NCI-H2029 (cell line): ENCODE measurements at regions not wholly inside any gene's neighbourhood (a gene's known extent, or its start where the extent isn't known, plus 50 kb on each side); places are given as distances from the start of the nearest gene placed in this dataset.
"Not testable (repeated sequence)": the region's sequence is repeated elsewhere in the genome, so short reads cannot be mapped to it uniquely, and the experiment has no call there.

Experiments used
- DNase-seq: peaks from one replicate; lab custom pipeline; 2025; lab: John Stamatoyannopoulos, UW

DNA sequence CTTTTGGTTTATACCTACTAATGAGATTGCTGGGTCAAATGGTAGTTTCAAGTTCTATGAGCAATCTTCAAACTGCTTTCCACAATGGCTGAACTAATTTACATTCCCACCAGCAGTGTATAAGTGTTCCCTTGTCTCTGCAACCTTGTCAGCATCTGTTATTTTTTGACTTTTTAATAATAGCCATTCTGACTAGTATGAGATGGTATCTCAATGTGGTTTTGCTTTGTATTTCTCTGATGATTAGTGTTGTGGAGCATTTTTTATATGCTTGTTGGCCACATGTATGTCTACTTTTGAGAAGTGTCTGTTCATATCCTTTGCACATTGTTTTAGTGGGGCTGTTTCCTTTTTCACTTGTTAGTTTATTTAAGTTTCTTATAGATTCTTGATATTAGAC, 449.3 kb upstream of the ATP11B start:
- not testable (repeated sequence) for DNase-seq

DNA sequence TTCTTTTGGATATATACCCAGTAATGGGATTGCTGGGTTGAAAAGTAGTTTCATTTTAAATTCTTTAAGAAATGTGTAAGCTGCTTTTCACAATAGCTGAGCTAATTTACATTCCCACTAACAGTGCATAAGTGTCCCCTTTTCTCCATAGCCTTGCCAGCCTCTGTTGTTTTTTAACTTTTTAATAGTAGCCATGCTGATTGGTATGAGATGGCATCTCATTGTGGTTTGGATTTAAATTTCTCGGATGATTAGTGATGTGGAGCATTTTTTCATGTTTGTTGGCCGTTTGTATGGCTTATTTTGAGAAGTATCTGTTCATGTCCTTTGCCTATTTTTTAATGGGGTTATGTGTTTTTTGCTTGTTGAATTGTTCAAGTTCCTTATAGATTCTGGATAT, 444.3 kb upstream of the ATP11B start:
- no peak for DNase-seq

DNA sequence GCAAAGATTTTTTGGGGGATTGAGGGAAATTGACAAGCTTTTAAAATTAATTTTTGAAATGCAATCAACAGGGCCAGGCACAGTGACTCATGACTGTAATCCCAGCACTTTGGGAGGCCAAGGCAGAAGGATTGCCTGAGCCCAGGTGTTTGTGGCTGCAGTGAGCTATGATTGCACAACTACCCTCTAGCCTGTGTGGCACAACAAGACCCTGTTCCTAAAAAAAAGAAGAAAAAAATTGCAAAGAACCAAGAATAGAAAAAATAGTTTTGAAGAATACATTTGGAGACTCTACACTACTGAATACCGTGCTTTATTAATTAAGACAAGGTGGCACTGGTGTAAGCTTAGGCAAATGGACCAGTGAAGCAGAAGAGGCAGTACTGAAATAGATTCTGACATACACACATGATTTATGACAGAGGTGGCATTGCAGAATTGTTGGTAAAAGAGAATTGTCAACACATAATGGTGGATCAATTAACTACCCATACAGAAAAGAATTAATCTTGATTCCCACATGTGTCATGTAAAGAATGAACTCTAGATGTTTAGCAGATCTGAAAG, 443.3 kb upstream of the ATP11B start:
- DNase-seq, result no peak

DNA sequence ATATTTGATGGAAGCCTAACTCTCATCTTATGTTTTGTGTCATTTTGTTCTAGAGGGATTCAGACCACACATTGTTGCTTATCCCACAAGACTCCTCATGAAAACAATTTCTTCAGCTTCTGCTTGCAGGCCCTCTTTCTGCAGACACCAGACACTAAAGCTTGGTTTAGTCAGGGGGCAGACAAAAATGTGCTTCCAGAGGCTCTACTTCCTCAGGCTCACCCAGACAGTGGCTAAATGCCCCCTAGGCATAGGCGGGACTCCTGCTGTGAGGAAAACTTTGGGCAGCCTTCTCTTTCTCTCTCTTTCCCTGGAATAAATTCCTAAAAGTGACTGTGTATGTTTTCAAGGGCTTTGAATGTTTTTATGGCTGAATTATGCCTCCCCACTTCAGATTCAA, 435.4 kb upstream of the ATP11B start:
- no peak for DNase-seq

DNA sequence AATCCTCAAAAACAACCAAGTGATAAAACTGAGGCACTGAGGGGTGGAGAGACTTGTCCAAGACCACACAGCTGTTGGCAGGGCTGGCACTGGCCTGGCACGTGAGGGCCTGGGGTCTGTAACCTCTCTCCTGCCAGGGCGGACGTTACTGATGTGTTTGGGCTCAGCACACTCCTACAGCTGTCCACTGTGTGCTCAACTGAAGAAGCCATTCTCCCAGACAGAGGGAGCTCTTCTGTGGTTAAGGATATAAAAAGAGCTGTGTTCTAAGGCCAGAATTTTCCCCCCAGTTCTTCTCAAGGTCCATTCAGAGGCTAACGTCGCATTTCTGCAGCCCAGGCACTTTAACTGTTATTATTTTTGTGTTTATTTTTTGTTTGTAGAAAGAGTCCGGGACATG, 429.0 kb upstream of the ATP11B start:
- peak; percentile 25 for DNase-seq

DNA sequence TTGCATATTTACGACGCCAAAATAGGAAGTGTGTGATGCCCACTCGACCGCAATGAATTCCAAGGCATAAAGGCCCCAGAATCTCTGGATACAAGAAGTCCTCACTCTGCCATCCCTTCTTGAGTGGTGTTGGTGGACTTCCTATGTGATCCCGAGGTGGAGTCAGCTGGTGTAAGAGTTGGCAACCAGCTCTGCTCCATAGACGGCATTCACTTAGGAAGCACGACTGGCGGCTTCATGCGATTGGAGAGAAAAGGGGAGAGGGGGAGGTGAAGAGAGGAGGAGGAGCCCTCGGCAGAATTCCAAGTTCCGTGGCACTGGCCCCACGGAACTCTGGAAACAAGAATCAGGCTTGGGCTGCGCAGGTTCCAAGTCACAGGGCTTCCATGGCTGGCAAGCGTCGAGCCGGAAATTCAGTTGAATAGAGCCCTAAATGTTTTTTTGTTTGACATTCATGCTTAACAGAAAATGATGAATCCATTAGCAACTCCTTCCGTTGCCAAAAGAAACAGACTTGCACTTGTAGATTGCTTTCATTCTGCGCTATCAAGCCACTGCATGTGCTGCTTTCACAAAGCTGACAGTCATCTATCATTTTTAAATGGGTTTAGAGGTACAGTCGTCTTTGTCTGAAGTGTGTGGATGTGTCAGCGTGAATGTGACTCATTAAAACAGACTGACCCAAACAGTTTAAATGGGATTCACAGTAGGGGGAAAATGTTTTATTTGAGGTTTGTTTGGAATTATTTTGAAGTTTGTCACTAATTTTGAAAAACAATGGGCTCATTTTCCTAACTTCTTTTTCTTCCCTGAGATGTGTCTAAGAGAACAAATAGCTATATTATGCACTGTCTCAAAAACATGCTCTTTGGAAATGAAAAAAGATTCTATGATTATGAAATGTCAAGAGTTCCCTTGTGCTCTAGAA, 428.3 kb upstream of the ATP11B start:
- DNase-seq, result peak; percentile 99

DNA sequence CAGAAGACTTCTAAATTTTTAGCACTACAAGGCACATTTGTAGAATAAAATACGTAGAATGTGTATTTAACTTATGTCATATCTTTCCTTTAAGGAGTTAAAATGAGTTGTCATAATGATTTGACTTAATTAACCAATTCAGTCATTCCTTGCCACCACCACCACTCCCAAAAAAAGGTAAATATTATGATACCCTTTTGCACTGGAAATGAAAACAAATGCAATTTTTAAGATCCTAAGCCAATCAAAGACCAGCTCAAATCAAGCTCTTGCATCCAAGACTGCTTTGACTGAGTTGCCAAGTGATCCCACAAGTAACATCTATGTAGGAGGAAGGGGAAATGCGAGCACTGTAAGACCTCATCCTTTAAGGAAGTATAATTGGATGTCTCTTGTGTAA, 426.6 kb upstream of the ATP11B start:
- DNase-seq, result no peak

DNA sequence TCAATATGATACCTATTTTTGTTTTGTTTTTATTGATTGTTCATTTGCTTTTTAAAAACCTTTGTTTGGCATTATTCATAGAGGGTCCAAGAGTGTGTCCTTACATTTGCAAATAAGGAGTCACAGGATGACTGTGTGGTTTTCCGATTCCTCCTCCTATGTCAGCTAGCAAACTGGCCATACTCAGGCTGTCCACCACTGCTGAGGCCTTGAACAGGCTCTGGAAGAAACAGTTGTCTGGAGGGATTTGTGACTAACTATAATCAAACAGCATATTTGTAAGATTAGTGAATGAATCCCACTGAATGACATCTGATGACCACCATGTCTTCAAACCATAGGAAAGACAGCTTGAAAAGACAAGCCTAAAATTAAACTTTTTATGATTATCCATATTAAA, 423.4 kb upstream of the ATP11B start:
- DNase-seq, result no peak

DNA sequence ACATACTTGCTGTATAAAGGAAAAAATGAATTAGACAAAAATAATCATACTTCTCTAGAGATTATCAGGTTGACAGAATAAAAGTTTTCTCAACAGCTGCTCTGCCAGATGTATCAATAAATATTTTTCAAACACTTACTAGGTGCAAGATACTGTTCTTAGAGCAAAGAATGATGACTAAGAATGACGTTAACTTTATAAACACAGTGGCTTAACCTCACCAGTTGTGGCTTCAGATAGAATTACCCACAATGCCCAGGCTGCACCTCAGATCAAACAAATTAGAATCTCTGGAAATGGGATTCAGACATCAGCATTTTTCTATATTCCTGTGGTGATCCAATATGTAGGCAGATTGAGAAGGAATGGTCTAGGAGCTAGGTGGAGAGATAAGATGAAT, 422.4 kb upstream of the ATP11B start:
- no peak for DNase-seq

DNA sequence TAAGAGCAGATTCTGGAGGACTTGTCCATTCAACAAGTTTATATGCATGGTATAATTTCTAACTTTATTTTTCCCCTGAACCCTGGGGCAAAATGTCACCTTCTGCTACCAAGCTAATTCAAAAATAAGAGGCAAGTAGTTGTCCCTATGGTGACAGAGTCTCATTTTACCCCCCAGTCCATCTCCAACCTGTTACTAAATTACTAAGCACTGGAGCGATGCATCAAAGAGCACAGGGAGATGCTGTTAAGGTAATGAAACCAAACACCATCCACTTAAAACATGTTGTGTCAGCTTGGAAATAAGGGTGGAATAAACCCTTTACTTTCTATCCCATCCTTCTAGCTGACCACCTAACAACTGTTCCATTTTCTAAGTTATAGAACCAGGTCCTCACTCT, 417.4 kb upstream of the ATP11B start:
- peak; percentile 18 for DNase-seq

DNA sequence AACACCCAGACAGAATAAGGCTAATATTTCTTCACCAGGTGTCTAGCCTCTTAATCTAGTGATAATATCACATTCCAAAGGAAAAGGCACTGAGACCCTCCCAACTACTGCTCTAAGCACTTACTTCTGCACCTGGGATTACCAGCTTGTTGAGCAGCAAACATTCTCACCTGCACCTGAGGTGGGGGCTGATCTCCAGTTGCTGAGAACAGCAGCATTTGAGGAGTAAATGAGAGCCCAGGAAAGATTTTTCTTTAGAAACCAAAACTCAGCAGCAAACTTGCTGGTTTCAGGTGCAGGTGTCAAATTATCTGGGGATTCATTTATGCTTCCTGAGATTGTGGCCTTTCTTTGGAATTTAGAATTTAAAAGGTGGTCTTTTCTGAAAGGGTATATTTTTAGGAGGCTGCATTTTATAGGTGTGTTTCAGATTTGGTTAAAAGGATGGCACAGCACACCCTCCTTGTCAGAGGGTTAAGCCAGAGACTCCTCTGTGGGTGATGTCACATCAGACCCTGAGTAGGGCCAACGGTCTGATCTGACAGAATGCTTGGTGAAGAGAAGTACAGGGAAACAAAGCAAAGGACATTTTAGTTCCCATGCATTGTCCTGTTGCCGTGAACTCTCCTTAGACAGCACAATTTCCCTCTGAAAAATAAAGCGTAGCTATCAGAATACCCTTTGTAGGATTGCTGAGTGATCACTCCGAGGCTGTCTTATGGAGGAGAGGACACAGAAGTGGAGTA, 411.0 kb upstream of the ATP11B start:
- DNase-seq, result no peak

DNA sequence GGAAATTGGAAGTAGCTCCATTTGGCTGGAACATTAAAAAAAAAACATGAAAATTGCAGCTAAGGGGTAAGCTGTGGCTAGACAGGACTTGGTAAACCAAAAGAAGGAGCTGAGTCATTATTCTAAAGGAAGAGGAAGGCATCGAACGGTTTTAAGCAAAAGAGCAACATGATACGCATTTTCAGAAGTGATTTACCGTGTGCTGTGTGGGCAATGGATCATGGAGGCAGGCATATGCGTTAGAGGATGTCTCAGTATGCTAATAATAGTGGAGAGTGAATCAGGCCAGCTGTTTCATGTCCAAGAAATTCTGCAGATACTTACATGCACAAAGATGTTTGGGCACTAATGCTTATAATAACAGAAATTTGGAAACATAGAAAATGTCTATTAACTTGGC, 409.1 kb upstream of the ATP11B start:
- DNase-seq, result no peak

DNA sequence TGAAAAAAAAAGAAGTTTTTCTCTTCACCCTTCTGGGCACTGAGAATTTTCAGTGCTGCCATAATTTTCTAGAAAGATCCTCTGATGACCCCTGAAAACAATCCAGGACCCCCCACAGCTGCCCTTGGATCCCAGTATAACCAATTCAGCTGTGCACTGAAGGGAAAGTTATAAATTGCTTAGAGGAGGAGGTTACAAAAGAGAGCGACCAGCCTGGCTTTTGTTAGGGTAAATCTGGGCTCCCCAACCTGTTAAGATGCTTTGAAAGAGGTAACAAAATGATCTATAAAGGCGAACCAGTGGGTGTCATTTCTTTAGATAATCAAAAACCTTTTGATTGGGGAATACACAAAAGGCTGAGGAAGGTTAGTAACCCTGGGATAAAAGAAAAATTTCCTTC, 407.9 kb upstream of the ATP11B start:
- no peak for DNase-seq

DNA sequence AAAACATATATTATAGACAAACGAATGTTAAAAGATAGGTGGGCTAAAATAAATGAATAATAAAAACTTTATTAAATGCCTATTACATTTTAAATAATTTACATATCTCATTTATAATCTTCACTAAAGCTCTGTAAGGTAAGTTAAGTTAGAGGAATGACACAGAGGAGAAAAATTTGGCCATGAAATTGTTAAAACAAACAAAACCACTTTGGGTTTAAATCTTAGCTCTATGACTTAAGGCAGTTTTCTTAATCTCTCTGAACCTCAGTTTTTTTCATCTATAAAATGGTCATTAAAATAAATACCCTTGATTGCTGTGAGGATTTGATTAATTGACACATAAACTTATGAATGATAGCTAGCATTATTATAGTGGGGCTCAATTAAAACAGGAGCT, 404.8 kb upstream of the ATP11B start:
- DNase-seq, result no peak

DNA sequence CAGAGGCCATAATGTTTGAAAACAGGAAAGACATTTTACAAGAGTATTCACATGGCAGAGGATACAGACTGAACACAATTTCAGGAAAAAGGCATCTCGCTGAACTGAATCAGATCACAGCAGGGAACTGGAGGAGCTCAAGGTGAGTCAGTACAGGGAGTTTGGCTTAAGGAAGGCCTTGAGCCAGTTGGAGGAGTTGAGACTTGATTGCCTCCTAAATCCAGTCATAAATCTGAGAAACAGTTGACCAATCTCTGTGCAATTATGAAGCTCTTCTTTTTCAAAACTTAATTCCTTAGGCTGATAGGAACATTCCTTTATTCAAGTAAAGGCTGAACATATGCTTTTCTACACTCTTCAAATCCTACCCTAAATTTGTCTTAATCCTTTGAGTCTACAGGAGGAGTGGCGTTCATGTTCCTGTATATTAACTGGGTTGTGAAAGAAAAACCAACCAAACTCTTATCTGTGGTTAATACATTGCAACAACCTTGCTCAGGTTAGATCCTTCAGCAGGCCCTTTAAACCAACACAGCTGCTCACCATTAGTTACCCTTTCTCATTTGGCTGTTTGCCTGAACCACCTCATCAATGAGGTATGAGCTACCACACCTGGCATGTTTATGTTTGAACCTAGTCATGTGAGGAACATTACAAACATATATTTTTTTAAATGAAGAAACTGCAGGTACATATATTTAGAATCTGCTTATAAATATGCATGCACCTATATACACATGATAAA, 404.1 kb upstream of the ATP11B start:
- DNase-seq, result peak; percentile 94

DNA sequence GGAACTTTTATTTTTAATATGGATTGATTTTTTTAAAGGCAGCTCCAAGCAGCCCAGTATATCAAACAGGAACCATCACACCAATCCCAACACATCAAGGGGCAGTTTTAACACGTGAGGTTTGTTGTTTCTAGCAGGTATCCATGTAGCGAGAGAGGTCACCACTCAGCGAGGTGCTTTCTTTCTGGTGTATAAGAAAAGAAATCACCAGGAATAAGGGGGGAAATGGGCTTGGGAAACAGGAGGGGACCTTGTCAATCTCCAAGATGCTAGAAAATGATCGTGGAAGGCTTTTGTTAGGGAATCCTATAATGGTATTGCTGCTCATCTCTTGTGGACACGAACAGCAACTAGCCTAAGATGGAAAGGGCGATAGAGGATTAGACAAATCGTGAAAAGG, 402.9 kb upstream of the ATP11B start:
- no peak for DNase-seq

DNA sequence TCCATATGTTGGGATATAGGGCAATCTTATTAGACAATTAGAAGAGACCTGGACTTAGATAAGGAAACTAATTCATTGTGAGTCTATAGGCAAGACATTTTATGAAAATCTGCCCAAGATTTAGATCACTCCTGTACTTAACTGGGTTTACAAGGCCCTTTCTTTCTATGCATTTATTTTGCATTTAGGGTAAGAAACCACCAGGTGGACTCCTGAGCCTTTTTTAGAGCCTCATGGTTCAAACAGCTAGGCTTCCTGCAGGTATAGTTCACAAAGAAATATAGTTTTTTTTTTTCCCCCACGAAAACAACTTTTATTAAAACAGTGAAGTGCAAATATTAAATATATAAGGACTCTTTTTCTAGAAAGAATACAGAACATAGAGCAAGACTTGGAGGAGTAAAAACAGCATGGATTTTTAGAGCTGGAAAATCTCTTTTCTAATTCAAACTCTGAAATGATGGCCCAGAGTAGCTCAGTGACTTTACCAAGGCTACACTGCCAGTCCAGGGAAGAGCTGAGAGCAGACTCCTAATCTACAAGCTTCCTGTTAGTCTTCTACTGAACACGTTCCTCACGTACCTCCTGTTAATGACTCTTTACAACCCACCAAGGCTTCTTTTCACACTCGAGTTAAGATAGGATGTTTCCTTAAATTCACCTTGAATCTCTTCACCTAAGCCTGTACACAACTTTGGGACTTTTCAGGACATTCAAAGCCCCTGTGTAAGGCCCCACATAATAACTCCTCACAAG, 400.9 kb upstream of the ATP11B start:
- DNase-seq, result no peak

DNA sequence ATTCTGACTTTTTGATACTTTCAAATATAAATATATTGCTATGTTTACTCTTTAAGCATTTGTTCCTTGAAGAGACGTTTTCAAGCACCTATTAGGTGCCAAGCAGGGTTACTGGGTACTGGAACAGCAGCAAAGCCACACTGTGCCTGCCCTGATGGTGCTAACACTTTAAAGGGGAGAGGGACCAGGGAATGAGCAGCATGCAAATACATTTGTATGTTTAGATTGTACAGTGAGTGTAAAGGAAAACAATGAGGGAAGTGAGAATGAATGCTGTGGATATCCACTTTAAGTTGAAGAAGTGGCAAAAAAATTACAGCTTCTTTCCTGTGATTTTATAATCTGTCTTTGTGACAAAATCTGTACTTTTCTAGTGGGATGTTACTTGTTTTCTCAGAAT, 400.2 kb upstream of the ATP11B start:
- no peak for DNase-seq

DNA sequence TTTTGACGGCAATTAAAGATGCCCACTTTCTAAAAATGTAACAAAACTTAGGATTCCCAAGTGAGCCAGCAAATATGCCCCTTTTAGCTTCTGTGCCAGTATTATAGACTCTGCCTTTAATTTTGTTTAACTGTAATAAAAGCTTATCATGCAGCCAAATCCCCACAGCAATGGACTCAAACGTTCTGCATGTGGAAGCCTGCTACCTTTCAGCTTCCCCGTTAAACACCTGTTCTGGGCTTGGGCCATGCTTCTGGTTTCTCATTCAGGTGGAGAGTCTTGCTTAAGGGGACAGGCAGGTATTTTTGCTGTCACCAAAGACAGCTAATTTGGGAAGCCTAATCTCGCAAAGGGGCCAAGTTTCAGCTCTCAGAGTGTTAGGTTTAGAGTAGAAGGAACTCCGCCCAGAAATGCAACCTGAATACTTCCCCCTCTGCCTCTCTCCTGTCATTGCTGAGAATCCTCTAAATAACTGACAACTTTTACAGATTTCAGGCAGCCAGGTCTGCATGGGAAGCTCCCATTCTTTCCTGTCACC, 399.4 kb upstream of the ATP11B start:
- DNase-seq, result peak; percentile 35

DNA sequence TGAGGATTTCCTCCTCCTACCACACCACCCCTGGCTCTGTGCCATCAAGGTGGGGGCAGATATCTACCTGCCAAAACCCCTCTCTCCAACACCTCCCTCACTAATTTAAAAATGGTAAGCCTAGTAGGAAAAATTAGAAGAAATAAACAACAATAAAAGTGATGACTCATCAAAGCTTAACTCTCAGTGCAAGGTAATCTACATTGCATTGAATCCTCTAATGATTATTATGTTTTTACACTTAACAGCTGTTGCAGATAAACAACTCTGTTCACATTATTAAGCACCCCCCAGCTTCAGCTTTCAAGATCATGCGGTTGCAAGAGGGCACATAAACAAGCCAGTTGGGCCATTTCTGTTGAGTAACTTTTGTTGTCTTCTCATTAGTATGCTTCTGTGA, 396.1 kb upstream of the ATP11B start:
- DNase-seq, result no peak

DNA sequence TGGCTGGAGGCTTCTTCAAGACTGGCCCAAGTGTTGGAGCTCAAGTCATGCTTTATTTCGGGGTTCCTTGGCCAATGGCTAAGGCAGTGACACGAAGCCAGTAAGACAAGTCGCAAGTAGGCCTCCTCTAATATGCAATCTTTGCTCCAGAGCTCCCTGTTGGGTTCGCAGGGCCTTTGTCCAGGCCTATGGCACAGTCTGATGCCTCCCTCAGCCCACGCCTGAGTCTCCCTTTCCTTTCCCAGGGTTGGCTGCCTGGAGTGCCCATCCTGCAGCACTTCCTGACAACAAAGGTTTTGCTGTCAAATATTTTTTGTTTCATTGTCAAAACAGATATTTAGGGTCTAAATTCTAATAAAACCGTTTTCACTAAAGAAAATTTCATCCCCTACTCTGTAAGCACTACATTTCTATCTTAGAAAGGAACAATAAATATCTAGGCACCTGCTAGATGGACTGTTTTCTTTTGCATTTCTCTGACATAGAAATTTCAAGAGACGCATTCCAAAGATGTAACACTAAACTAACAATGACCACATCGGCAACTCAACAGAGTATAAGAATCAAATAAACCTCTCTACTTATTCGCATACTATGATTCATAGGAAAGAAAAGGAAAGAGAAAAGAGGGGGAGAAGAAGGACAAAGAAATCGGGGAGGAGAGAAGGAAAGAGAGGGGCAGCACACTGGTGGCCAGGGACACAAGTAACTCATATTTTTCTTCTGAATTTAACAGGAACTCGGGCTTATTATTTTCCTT, 393.1 kb upstream of the ATP11B start:
- DNase-seq, result no peak
